Heart right ventricle (tissue), 16 donors: ENCODE measurements at regions not wholly inside any gene's neighbourhood (a gene's known extent, or its start where the extent isn't known, plus 50 kb on each side); places are given as distances from the start of the nearest gene placed in this dataset.

ENCODE experiments used
- ATAC-seq, 8 donors: fragments of 200-7000 bp; cut with Tn5 transposase; one replicate each; pipeline ENCODE4 v1.9.1; 2020; ENCODE audit warnings: mild to moderate bottlenecking in 8 of 8, moderate library complexity in 8 of 8, moderate number of reproducible peaks in 1 of 8
- DNase-seq, 2 donors: peaks; one replicate each; pipeline ENCODE4 v3.0.0-alpha.2; 2020
- H3K27ac ChIP-seq, 10 donors: fragments of 200-600 bp; sonication (generic) in 2 of 10; one replicate each; pipeline versions ENCODE4 v1.5.0 to v1.8.0; 2020 to 2022; ENCODE audit warnings: mild to moderate bottlenecking in 3 of 10
- H3K27me3 ChIP-seq, 7 donors: fragments of 200-600 bp; one replicate each; pipeline ENCODE4 v1.8.0; 2021 to 2022; ENCODE audit warnings: mild to moderate bottlenecking in 2 of 7
- H3K36me3 ChIP-seq, 9 donors: fragments of 200-600 bp; sonication (generic) in 1 of 9; one replicate each; pipeline versions ENCODE4 v1.5.0 to v1.8.0; 2020 to 2022; ENCODE audit warnings: mild to moderate bottlenecking in 2 of 9
- H3K4me1 ChIP-seq, 9 donors: fragments of 200-600 bp; sonication (generic) in 1 of 9; one replicate each; pipeline versions ENCODE4 v1.5.0 to v1.8.0; 2020 to 2022; ENCODE audit warnings: mild to moderate bottlenecking in 4 of 9
- H3K4me3 ChIP-seq, 10 donors: fragments of 200-600 bp; sonication (generic) in 2 of 10; one replicate each; pipeline versions ENCODE4 v1.5.0 to v1.8.0; 2020 to 2022; ENCODE audit warnings: mild to moderate bottlenecking in 7 of 10, moderate library complexity in 2 of 10
- H3K9me3 ChIP-seq, 11 donors: fragments of 200-600 bp in 10 of 11; sonication (generic) in 2 of 11; one replicate each; pipeline versions ENCODE4 v1.5.0 to v1.8.0; 2013 to 2022; ENCODE audit warnings: mild to moderate bottlenecking in 2 of 11, control low read depth in 1 of 11, moderate library complexity in 1 of 11
- CTCF ChIP-seq, 9 donors: fragments of 200-600 bp; sonication (generic) in 2 of 9; IDR thresholded peaks; one replicate each; pipeline versions ENCODE4 v1.5.0 to v1.8.0; 2021 to 2022; ENCODE audit warnings: antibody characterized with exemption in 9 of 9, mild to moderate bottlenecking in 5 of 9, moderate library complexity in 1 of 9
- WGBS, 2 donors: extraction: QIAGEN DNeasy Blood & Tissue Kit; methylation state at CpG; one replicate each; pipeline ENCODE4 v1.1.7; 2013; ENCODE audit warnings: inconsistent platforms in 1 of 2; 5-methylcytosine and 5-hydroxymethylcytosine counted together
- intact Hi-C, 10 donors: fragments of 100-400 bp; cut with DNase I; formaldehyde crosslinking; loops; one replicate each; pipeline versions ENCODE4 v1.11.1 to v1.14.2; 2022
- donor health status: Arrhythmogenic right ventricular cardiomyopathy.
- donor health status: ischemic (EF 13 %, LVEDD 7.1; RV severe dilation, severe dysfunction).
- donor health status: healthy with polysubstance abuse.
- donor health status: DM: no; HTN: yes; CAD: no.
- donor health status: DM: no; HTN: no; CAD: no.
- donor health status: ischemic (EF 25% LVEDD 6.9; RV normal size, moderate dysfunction).
- donor health status: ischemic (EF 25% LVEDD 5.7; RV mildly dilated, moderate dysfunction).
- donor health status: healthy.
- donor health status: DM: yes; HTN: yes; CAD: no.
- donor health status: Ischemic cardiomyopathy.
- donor health status: ischemic (EF 35%, LVEDD 5.7; RV mildly dilated, moderate dysfunction).
- donor health status: nonischemic (EF 11% LVEDD 7.7; RV severe dilation, severe dysfunction).
- donor health status: DM: yes; HTN: yes; CAD: no.
- donor health status: PGD.
- donor health status: ischemic (EF 29% LVEDD 5.4; RV normal size, mild dysfunction).
- donor health status: nonischemic (EF 23%, LVEDD 6.1; RV moderate dilation, normal function).

GRCh38 chr11:69400140-69400539, 81.3 kb upstream of the LINC01488 start:
- Histone ChIP-seq H3K36me3 (no peaks in the 10 kb centered on the region), H3K27ac (no peak overlapping the region), H3K4me1 (peaks cover 0 to 6% (median 0%) of the 10 kb centered on the region in 9 donors), H3K9me3 (peaks cover 0 to 14% (median 0%) of the 10 kb centered on the region in 11 donors), H3K4me3 (no peak overlapping the region), H3K27me3 (no peaks in the 10 kb centered on the region)
- no peak for DNase-seq
- ATAC-seq, result no peak
- WGBS, 2 donors, result 89 to 90% methylated on average over 2 of the region's 2 CpGs
- TF ChIP-seq CTCF (IDR thresholded peaks at IDR 0.05), result no peak
- intact Hi-C loops, result no loop called here

GRCh38 chr11:69400771-69401590, 80.5 kb upstream of the LINC01488 start:
- Histone ChIP-seq H3K9me3 (peaks cover 0 to 14% (median 0%) of the 10 kb centered on the region in 11 donors), H3K27me3 (no peaks in the 10 kb centered on the region), H3K36me3 (no peaks in the 10 kb centered on the region), H3K4me1 (peaks cover 0 to 4% (median 0%) of the 10 kb centered on the region in 9 donors), H3K27ac (no peak overlapping the region), H3K4me3 (no peak overlapping the region)
- ATAC-seq (no peak), DNase-seq (no peak)
- intact Hi-C loops, result no loop called here
- TF ChIP-seq CTCF (IDR thresholded peaks at IDR 0.05), result no peak
- 89 to 91% methylated on average over 22 of the region's 22 CpGs for WGBS, 2 donors

GRCh38 chr11:69401715-69402114, 79.7 kb upstream of the LINC01488 start:
- ATAC-seq (no peak), DNase-seq (no peak)
- peaks cover 0 to 4% (median 0%) of the 10 kb centered on the region in 9 donors for H3K4me1 ChIP-seq
- intact Hi-C loops, result no loop called here
- no peak for TF ChIP-seq CTCF (IDR thresholded peaks at IDR 0.05)
- no peak overlapping the region for H3K27ac ChIP-seq
- no peaks in the 10 kb centered on the region for H3K36me3 ChIP-seq
- WGBS, 2 donors, result 81 to 83% methylated on average over 5 of the region's 5 CpGs
- H3K27me3 ChIP-seq, result no peaks in the 10 kb centered on the region
- no peak overlapping the region for H3K4me3 ChIP-seq
- H3K9me3 ChIP-seq, result peaks cover 0 to 14% (median 0%) of the 10 kb centered on the region in 11 donors

- Histone ChIP-seq H3K27ac (no peak overlapping the region), H3K36me3 (no peaks in the 10 kb centered on the region), H3K4me1 (peaks cover 0 to 4% (median 0%) of the 10 kb centered on the region in 9 donors), H3K9me3 (peaks cover 0 to 14% (median 0%) of the 10 kb centered on the region in 11 donors), H3K27me3 (no peaks in the 10 kb centered on the region), H3K4me3 (no peak overlapping the region)
- intact Hi-C loops, result no loop called here
- no peak for DNase-seq
- no peak for ATAC-seq
- no peak for TF ChIP-seq CTCF (IDR thresholded peaks at IDR 0.05)
- 49 to 50% methylated on average over 4 of the region's 4 CpGs for WGBS, 2 donors
These were observed 79.1 kb upstream of the LINC01488 start for GRCh38 chr11:69402251-69402887.
